ENCODE measurements at regions not wholly inside any gene's neighbourhood (a gene's known extent, or its start where the extent isn't known, plus 50 kb on each side); places are given as distances from the start of the nearest gene placed in this dataset.
"Not testable (repeated sequence)": the region's sequence is repeated elsewhere in the genome, so short reads cannot be mapped to it uniquely, and the experiment has no call there.

GRCh38 chr6:51213811-51214210 lies 395.1 kb downstream of the TFAP2B start:
- peak overlapping the region; percentile 8 for H3K4me2 ChIP-seq (ENCODE audit: low read length)
- FAIRE-seq (no peak), DNase-seq (ENCODE audit: low read depth) (no peak)
- peaks cover 10% of the 10 kb centered on the region for H3K27me3 Mint-ChIP-seq (ENCODE audit: low read depth, unreplicated experiment)
- H3K27ac Mint-ChIP-seq (ENCODE audit: unreplicated experiment): no peak overlapping the region
- H3K4me1 Mint-ChIP-seq (ENCODE audit: low read depth, unreplicated experiment): no peaks in the 10 kb centered on the region
- H3K79me2 ChIP-seq (ENCODE audit: insufficient read depth, low read length): no peaks in the 10 kb centered on the region
- no peaks in the 10 kb centered on the region for H3K4me1 ChIP-seq (ENCODE audit: insufficient read depth, low read length)
- no peaks in the 10 kb centered on the region for H4K20me1 ChIP-seq (ENCODE audit: insufficient read depth, low read length)
- H3K36me3 Mint-ChIP-seq (ENCODE audit: low read depth, unreplicated experiment): no peaks in the 10 kb centered on the region
- H3K9me3 ChIP-seq (ENCODE audit: insufficient read depth, low read depth, low read length): no peaks in the 10 kb centered on the region
- no peaks in the 10 kb centered on the region for H3K36me3 ChIP-seq (ENCODE audit: insufficient read depth, low read length)
- no peak for TF ChIP-seq EZH2 (IDR thresholded peaks at IDR 0.05; ENCODE audit: insufficient read depth, low read length)
- TF ChIP-seq CTCF (IDR thresholded peaks at IDR 0.05; ENCODE audit: insufficient read depth, low read depth, low read length): no peak
- no peak overlapping the region for H2AFZ ChIP-seq (ENCODE audit: low read depth, low read length)
- H3K27ac ChIP-seq (ENCODE audit: low read depth, low read length): no peak overlapping the region
- no peaks in the 10 kb centered on the region for H3K9me3 Mint-ChIP-seq (ENCODE audit: unreplicated experiment)
- no peaks in the 10 kb centered on the region for H3K27me3 ChIP-seq (ENCODE audit: insufficient read depth, low read length)
- H3K4me3 ChIP-seq (ENCODE audit: insufficient read depth, low read depth, low read length): no peak overlapping the region
- H3K9ac ChIP-seq (ENCODE audit: low read length): no peak overlapping the region
- H3K4me3 Mint-ChIP-seq (ENCODE audit: unreplicated experiment): no peak overlapping the region

- Histone ChIP-seq H3K9ac (ENCODE audit: low read length) (no peak overlapping the region), H4K20me1 (ENCODE audit: insufficient read depth, low read length) (no peaks in the 10 kb centered on the region), H3K27me3 (ENCODE audit: insufficient read depth, low read length) (no peaks in the 10 kb centered on the region), H3K9me3 (ENCODE audit: insufficient read depth, low read depth, low read length) (no peaks in the 10 kb centered on the region), H3K27ac (ENCODE audit: low read depth, low read length) (no peak overlapping the region), H3K36me3 (ENCODE audit: insufficient read depth, low read length) (no peaks in the 10 kb centered on the region), H2AFZ (ENCODE audit: low read depth, low read length) (no peak overlapping the region), H3K4me3 (ENCODE audit: insufficient read depth, low read depth, low read length) (no peak overlapping the region), H3K79me2 (ENCODE audit: insufficient read depth, low read length) (no peaks in the 10 kb centered on the region), H3K4me1 (ENCODE audit: insufficient read depth, low read length) (no peaks in the 10 kb centered on the region), H3K4me2 (ENCODE audit: low read length) (no peak overlapping the region)
- peaks cover 10% of the 10 kb centered on the region for H3K27me3 Mint-ChIP-seq (ENCODE audit: low read depth, unreplicated experiment)
- no peak overlapping the region for H3K27ac Mint-ChIP-seq (ENCODE audit: unreplicated experiment)
- no peak overlapping the region for H3K4me3 Mint-ChIP-seq (ENCODE audit: unreplicated experiment)
- H3K4me1 Mint-ChIP-seq (ENCODE audit: low read depth, unreplicated experiment): no peaks in the 10 kb centered on the region
- H3K9me3 Mint-ChIP-seq (ENCODE audit: unreplicated experiment): no peaks in the 10 kb centered on the region
- TF ChIP-seq CTCF (IDR thresholded peaks at IDR 0.05; ENCODE audit: insufficient read depth, low read depth, low read length) (no peak), EZH2 (IDR thresholded peaks at IDR 0.05; ENCODE audit: insufficient read depth, low read length) (no peak)
- no peak for FAIRE-seq
- DNase-seq (ENCODE audit: low read depth): no peak
- H3K36me3 Mint-ChIP-seq (ENCODE audit: low read depth, unreplicated experiment): no peaks in the 10 kb centered on the region
Measured at GRCh38 chr6:51214442-51214841, 395.8 kb downstream of the TFAP2B start.

- Mint-ChIP-seq H3K9me3 (ENCODE audit: unreplicated experiment) (no peaks in the 10 kb centered on the region), H3K27me3 (ENCODE audit: low read depth, unreplicated experiment) (peaks cover 10% of the 10 kb centered on the region), H3K4me3 (ENCODE audit: unreplicated experiment) (no peak overlapping the region), H3K36me3 (ENCODE audit: low read depth, unreplicated experiment) (no peaks in the 10 kb centered on the region), H3K27ac (ENCODE audit: unreplicated experiment) (no peak overlapping the region), H3K4me1 (ENCODE audit: low read depth, unreplicated experiment) (no peaks in the 10 kb centered on the region)
- H4K20me1 ChIP-seq (ENCODE audit: insufficient read depth, low read length): no peaks in the 10 kb centered on the region
- no peak overlapping the region for H3K4me3 ChIP-seq (ENCODE audit: insufficient read depth, low read depth, low read length)
- H3K9me3 ChIP-seq (ENCODE audit: insufficient read depth, low read depth, low read length): no peaks in the 10 kb centered on the region
- H3K79me2 ChIP-seq (ENCODE audit: insufficient read depth, low read length): no peaks in the 10 kb centered on the region
- H2AFZ ChIP-seq (ENCODE audit: low read depth, low read length): no peak overlapping the region
- H3K36me3 ChIP-seq (ENCODE audit: insufficient read depth, low read length): no peaks in the 10 kb centered on the region
- no peaks in the 10 kb centered on the region for H3K4me1 ChIP-seq (ENCODE audit: insufficient read depth, low read length)
- H3K27ac ChIP-seq (ENCODE audit: low read depth, low read length): no peak overlapping the region
- FAIRE-seq (no peak), DNase-seq (ENCODE audit: low read depth) (no peak)
- no peak for TF ChIP-seq EZH2 (IDR thresholded peaks at IDR 0.05; ENCODE audit: insufficient read depth, low read length)
- no peak for TF ChIP-seq CTCF (IDR thresholded peaks at IDR 0.05; ENCODE audit: insufficient read depth, low read depth, low read length)
- no peaks in the 10 kb centered on the region for H3K27me3 ChIP-seq (ENCODE audit: insufficient read depth, low read length)
- H3K4me2 ChIP-seq (ENCODE audit: low read length): no peak overlapping the region
- no peak overlapping the region for H3K9ac ChIP-seq (ENCODE audit: low read length)
Measured at GRCh38 chr6:51218181-51218580, 399.5 kb downstream of the TFAP2B start.

- not testable (repeated sequence) for H3K4me1 ChIP-seq (ENCODE audit: insufficient read depth, low read length); H2AFZ ChIP-seq (ENCODE audit: low read depth, low read length); H3K9me3 Mint-ChIP-seq (ENCODE audit: unreplicated experiment); H3K4me1 Mint-ChIP-seq (ENCODE audit: low read depth, unreplicated experiment); FAIRE-seq; H3K36me3 ChIP-seq (ENCODE audit: insufficient read depth, low read length); H3K36me3 Mint-ChIP-seq (ENCODE audit: low read depth, unreplicated experiment); H3K4me3 Mint-ChIP-seq (ENCODE audit: unreplicated experiment); H3K27me3 Mint-ChIP-seq (ENCODE audit: low read depth, unreplicated experiment); H3K4me3 ChIP-seq (ENCODE audit: insufficient read depth, low read depth, low read length); DNase-seq (ENCODE audit: low read depth); H4K20me1 ChIP-seq (ENCODE audit: insufficient read depth, low read length); H3K27ac ChIP-seq (ENCODE audit: low read depth, low read length); H3K79me2 ChIP-seq (ENCODE audit: insufficient read depth, low read length); H3K9me3 ChIP-seq (ENCODE audit: insufficient read depth, low read depth, low read length); H3K4me2 ChIP-seq (ENCODE audit: low read length); H3K9ac ChIP-seq (ENCODE audit: low read length); H3K27me3 ChIP-seq (ENCODE audit: insufficient read depth, low read length); H3K27ac Mint-ChIP-seq (ENCODE audit: unreplicated experiment)
Measured at GRCh38 chr6:51224580-51225240, 406.0 kb downstream of the TFAP2B start.
